SK-MEL-5 (cell line): ENCODE measurements at regions not wholly inside any gene's neighbourhood (a gene's known extent, or its start where the extent isn't known, plus 50 kb on each side); places are given as distances from the start of the nearest gene placed in this dataset.
"Not testable (repeated sequence)": the region's sequence is repeated elsewhere in the genome, so short reads cannot be mapped to it uniquely, and the experiment has no call there.

ENCODE experiments used
- DNase-seq: peaks from one replicate; pipeline ENCODE4 v3.0.0-alpha.2; 2016; ENCODE audit warnings: low read depth, low spot score
- in situ Hi-C: cut with HindIII; loops from 2 replicates; pipeline ENCODE4 v1.10.0; 2016; ENCODE audit warnings: low sequenced_read_pairs, high pct_unique_total_duplicates, low pct_unique_long_range_greater_than_20kb

- DNase-seq = no peak
- in situ Hi-C loops = no loop called here
Observed at GRCh38 chr5:135110785-135111596, 77.0 kb upstream of the PITX1 start.

- in situ Hi-C loops = no loop called here
- no peak for DNase-seq
Observed at GRCh38 chr5:135108992-135109391, 75.0 kb upstream of the PITX1 start.

GRCh38 chr5:135108569-135108968, 74.5 kb upstream of the PITX1 start:
- DNase-seq = no peak
- in situ Hi-C loops = no loop called here

GRCh38 chr5:135107986-135108385, 74.0 kb upstream of the PITX1 start:
- in situ Hi-C loops = no loop called here
- no peak for DNase-seq

GRCh38 chr5:135106610-135107471, 72.8 kb upstream of the PITX1 start:
- in situ Hi-C loops = no loop called here
- DNase-seq = no peak

- in situ Hi-C loops = no loop called here
- no peak for DNase-seq
Observed at GRCh38 chr5:135106136-135106535, 72.1 kb upstream of the PITX1 start.

DNA sequence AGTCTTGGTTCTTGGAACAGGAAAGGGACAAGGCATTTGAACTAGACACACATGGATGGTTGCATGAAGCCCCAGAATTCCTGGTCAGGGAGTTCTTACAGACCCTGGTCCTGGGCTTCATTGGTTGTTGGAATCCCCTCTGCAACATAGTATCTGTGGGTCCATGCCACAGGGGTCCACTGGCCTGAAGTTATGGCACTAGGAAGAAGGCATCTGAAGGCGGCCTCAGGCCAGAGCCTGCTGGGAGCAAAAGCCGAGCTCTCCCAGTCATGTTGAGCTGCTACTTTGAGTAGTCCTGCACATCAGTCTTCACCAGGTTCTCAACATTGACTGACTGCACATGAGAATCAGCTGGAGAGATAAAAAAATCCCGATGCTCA, 71.1 kb upstream of the PITX1 start:
- in situ Hi-C loops = no loop called here
- no peak for DNase-seq

DNA sequence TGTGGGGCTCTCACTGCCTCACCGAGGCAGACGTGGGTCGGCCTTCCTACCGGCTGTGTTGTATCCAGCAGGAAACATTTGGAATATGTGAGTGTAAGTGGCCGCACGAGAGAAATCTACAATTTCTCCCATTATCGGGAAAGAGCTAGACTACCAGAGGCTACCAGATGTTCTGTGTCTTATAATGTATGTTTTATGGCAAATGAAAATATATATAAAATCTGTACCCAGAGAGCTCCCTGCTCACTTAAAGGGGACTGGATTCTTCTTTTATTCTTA, 69.5 kb upstream of the PITX1 start:
- in situ Hi-C loops = no loop called here

DNA sequence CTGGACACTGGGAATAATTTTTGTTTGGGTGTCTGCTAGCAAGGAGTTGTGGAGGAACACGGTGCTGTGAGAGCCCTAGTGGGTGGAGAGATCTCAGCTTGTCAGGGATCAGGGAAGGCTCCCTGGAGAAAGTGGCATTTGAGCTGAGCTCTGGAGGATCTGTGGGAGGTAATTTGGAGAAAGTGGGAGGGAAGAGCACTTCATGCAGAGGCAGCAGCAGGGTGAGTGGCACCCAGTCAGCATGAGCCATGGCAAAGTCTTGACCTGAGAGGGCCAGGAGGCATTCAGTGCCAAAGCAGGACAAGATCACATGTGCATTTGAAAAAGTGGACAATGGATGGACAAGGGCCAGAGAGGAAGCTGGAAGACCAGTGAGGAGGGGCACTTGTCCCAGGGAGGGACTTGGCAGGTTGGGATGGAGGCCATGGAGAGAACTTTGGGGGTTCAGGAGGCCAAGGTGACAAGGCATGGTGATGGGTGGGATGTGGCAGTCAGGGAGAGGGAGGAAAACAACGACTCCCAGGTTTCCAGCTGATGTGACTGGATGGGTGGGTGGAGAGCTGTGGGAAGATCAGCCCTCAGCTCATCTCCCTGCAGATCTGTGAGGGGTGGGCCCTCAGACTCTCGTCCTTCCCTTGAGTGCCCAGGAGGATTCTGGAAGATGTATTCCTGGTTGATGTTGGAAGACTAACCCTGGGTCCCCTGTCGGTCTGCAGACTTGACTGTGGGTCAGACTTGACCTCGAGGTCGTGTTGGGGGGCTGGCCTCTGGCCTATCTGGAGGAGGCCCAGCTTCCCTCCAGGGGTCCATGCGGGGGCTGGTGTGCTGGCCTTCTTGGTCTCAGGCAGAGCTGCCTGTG, 68.9 kb upstream of the PITX1 start:
- DNase-seq = no peak
- in situ Hi-C loops = no loop called here

More for the DNA sequence above, 69.5 kb upstream of the PITX1 start:
- no peak for DNase-seq

GRCh38 chr5:135100431-135100830, 66.4 kb upstream of the PITX1 start:
- DNase-seq = no peak
- in situ Hi-C loops = no loop called here

- in situ Hi-C loops = no loop called here
- no peak for DNase-seq
Observed at GRCh38 chr5:135100011-135100410, 66.0 kb upstream of the PITX1 start.

- in situ Hi-C loops = no loop called here
- no peak for DNase-seq
Observed at GRCh38 chr5:135097390-135097789, 63.4 kb upstream of the PITX1 start.

DNA sequence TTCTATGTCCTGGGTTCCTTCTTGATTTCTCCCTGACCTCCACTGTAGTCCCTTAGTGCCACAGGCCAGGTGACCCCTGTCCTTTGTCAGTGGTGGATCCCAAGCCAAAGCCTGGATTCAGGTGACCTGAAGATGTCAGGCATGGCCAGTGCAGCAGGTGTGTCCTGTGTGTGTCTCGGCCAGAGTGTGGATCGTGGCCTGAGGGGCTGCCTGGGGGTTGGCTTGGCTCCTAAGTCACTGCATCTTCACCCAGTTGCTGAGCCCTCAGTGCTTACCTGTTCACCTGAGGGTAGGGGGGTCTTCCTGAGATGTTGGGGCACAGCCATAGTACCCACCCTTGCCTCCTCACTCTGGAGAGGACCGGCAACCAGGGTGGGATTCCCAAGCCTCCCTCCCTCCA, 61.8 kb upstream of the PITX1 start:
- no peak for DNase-seq
- in situ Hi-C loops = no loop called here

DNA sequence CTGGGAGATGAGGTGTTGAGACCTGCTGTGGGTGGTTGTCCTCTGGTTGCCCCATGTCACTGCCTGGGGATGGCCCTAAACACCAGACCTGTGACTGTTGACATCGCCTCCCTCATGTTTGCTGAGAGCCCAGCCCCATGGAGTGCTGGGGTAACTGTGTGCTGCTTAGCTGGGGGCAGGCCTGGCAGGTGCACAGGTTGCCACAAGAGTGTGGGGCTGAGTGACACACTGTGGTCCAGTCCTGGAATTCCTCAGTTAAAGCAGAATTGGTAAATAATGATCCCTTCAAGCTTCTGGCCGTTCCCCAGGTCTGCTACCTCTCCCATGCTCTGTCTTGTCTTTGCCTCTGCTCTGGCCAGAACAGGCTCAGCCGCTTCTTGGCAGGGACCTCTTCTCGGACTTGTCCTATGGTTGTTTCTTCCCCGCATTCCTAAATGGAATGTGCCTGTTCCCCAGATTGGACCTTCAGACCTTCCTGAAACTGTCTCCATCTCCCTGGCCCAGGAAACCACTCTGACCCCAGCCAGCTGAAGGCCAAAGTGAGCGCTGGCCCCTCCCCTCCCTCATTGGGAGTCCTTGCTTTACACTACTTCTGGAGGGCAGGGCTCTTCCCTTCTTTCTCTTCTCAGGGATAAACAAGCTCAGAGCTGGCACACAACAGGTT, 61.2 kb upstream of the PITX1 start:
- DNase-seq = no peak
- in situ Hi-C loops = no loop called here

DNA sequence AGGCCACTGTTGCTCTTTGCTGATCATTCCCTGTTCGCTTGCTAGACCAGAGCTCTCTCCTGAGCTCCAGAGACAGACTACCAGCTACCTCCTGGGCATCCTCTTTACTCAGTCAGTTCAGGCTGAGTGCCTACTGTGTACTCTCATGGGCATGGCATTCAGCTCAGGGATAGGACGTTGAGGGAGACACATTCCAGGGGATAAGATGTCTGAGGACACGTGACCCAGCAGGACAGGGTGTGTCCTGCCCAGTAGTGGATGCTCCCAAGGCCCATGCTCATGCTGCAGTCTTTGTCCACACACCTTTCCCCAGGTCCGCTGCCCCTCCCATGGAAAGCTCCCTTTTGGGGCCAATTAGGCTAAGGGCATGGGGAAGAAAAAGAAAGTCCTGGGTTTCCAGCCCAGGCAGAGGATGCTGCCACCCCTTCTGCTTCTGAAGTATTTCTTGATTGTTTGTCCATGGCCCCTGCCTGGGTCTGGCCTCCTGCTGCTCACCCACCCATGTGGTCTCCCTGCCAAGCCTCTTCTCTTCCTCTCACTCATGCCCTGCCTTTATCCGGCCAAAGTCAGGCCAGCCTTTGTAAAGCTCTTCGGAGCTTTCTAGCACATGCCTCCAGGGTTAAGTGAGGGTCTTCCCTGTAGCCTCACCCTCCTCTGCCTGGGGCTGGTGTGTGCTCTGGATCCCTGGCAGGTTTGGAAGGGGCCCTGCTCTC, 60.5 kb upstream of the PITX1 start:
- in situ Hi-C loops = no loop called here
- DNase-seq = no peak

GRCh38 chr5:135093483-135093882, 59.5 kb upstream of the PITX1 start:
- in situ Hi-C loops, DNase-seq: not testable (repeated sequence)

GRCh38 chr5:135092476-135092875, 58.4 kb upstream of the PITX1 start:
- no peak for DNase-seq
- in situ Hi-C loops = no loop called here
